Chondrocyte (in vitro differentiated cells): ENCODE measurements at regions not wholly inside any gene's neighbourhood (a gene's known extent, or its start where the extent isn't known, plus 50 kb on each side); places are given as distances from the start of the nearest gene placed in this dataset.

ENCODE experiments used
- DNase-seq: peaks from one replicate; pipeline ENCODE4 v3.0.0; 2021; ENCODE audit warnings: mixed read lengths, low spot score
- H3K27ac Mint-ChIP-seq: one replicate; pipeline ENCODE4 v1.8.0; 2021; ENCODE audit warnings: mild to moderate bottlenecking, moderate library complexity, mixed read lengths; ENCODE audit not compliant: unreplicated experiment
- H3K27me3 Mint-ChIP-seq: 2 replicates; pipeline ENCODE4 v1.8.0; 2021; ENCODE audit warnings: low read depth, mixed read lengths
- H3K36me3 Mint-ChIP-seq: 2 replicates; pipeline ENCODE4 v1.8.0; 2021; ENCODE audit warnings: low read depth, mixed read lengths
- H3K4me1 Mint-ChIP-seq: 2 replicates; pipeline ENCODE4 v1.8.0; 2021; ENCODE audit warnings: low read depth, mild to moderate bottlenecking, mixed read lengths
- H3K4me3 Mint-ChIP-seq: one replicate; pipeline ENCODE4 v1.8.0; 2021; ENCODE audit warnings: mild to moderate bottlenecking, moderate library complexity, mixed read lengths; ENCODE audit not compliant: unreplicated experiment
- H3K9me3 Mint-ChIP-seq: 2 replicates; pipeline ENCODE4 v1.8.0; 2021; ENCODE audit warnings: low read depth, mixed read lengths
- TF ChIP-seq, protein P1 (sequence below): fragments of 200-600 bp; sonication (generic); IDR thresholded peaks from 2 replicates; pipeline ENCODE4 v1.5.0; 2021; ENCODE audit warnings: antibody characterized with exemption, mild to moderate bottlenecking, moderate library complexity

DNA sequence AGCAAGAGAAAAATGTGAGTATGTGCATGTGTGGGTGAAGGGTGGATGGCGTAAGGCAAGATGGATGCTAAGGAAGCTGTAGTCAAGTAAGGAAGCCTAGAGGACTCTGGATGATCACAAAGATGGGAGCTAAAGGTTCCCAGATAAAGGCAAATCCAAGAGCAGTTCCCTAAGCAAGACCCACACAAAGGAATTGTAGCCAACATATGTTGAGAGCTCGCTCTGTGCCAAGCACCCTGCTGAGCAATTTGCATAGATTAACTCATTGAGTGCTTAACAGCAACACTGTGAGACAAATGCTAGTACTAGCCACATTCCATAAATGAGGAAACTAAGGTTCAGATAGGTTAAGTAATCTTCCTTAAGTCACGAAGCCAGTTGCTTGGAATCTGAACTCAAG lies 132.6 kb downstream of the C1D start:
- Mint-ChIP-seq H3K4me3 (no peak overlapping the region), H3K27ac (no peak overlapping the region), H3K9me3 (no peaks in the 10 kb centered on the region), H3K4me1 (no peaks in the 10 kb centered on the region), H3K36me3 (no peaks in the 10 kb centered on the region), H3K27me3 (no peaks in the 10 kb centered on the region)
- DNase-seq: no peak
- TF ChIP-seq, protein P1, sequence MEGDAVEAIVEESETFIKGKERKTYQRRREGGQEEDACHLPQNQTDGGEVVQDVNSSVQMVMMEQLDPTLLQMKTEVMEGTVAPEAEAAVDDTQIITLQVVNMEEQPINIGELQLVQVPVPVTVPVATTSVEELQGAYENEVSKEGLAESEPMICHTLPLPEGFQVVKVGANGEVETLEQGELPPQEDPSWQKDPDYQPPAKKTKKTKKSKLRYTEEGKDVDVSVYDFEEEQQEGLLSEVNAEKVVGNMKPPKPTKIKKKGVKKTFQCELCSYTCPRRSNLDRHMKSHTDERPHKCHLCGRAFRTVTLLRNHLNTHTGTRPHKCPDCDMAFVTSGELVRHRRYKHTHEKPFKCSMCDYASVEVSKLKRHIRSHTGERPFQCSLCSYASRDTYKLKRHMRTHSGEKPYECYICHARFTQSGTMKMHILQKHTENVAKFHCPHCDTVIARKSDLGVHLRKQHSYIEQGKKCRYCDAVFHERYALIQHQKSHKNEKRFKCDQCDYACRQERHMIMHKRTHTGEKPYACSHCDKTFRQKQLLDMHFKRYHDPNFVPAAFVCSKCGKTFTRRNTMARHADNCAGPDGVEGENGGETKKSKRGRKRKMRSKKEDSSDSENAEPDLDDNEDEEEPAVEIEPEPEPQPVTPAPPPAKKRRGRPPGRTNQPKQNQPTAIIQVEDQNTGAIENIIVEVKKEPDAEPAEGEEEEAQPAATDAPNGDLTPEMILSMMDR: no peak

DNA sequence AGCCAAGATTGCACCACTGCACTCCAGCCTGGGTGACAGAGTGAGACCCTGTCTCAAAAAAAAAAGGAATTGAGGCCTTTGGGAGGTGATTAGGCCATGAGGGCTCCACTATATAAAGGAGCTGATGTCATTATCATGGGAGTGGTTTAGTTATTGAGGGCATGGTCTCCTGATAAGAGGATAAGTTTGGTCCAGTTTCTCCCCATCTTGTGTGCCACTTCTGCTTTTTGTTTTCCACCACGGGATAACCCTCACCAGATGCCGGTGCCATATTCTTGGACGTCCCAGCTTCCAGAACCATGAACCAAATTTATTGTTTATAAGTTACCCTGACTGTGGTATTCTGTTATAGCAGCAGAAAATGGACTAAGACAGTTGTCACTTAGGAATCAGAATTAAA lies 125.8 kb downstream of the C1D start:
- TF ChIP-seq, protein P1: no peak
- no peaks in the 10 kb centered on the region for H3K4me1 Mint-ChIP-seq

DNA sequence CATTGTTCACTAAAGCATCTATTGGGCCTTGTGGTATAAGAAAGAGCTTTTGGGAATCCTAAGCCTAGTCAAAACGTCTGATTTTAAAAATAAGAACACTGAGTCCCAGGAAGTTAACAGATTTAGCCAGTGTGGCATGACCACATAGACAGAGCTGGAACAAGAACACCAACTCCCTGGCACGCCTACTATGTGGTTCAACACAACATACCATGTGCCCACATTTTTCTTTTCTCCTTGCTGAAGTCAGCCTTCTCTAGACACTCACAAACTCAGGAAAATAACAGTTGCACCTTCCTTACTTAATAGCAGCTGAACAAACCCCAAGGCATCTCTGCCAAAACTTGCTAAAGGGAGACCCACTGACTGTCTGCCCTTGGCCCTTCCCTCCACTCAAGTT lies 124.8 kb downstream of the C1D start:
- Mint-ChIP-seq H3K9me3 (peaks cover 16% of the 10 kb centered on the region), H3K36me3 (peaks cover 5% of the 10 kb centered on the region), H3K4me3 (no peak overlapping the region), H3K27ac (no peak overlapping the region), H3K4me1 (no peaks in the 10 kb centered on the region), H3K27me3 (no peaks in the 10 kb centered on the region)
- TF ChIP-seq, protein P1: no peak
- DNase-seq: no peak

More for the DNA sequence above, 125.8 kb downstream of the C1D start:
- no peak overlapping the region for H3K27ac Mint-ChIP-seq
- H3K36me3 Mint-ChIP-seq: no peaks in the 10 kb centered on the region
- peaks cover 8% of the 10 kb centered on the region for H3K9me3 Mint-ChIP-seq
- no peak overlapping the region for H3K4me3 Mint-ChIP-seq
- H3K27me3 Mint-ChIP-seq: no peaks in the 10 kb centered on the region
- no peak for DNase-seq

DNA sequence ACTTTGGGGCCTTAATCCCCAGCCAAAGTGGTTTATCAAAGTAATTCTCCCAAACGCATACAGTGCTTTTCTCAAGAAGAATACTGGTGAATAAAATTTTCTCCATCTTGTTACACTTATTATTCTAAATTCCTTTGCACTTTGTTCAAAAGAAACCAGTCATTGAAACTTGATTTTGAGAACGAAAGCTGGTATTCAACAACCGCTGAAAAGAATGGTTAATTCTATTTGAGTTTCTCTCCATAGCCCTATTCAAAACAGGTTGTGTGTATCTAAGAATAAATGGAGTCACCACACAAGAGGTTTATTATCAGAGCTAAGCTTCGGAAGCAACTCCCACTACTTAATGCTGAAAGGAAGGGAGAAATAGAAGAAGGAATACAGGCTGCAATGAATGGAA lies 117.7 kb downstream of the C1D start:
- H3K9me3 Mint-ChIP-seq: peaks cover 17% of the 10 kb centered on the region
- TF ChIP-seq, protein P1: no peak
- H3K27me3 Mint-ChIP-seq: no peaks in the 10 kb centered on the region
- DNase-seq: no peak
- no peak overlapping the region for H3K27ac Mint-ChIP-seq
- H3K4me1 Mint-ChIP-seq: peaks cover 10% of the 10 kb centered on the region
- H3K4me3 Mint-ChIP-seq: no peak overlapping the region
- H3K36me3 Mint-ChIP-seq: peaks cover 5% of the 10 kb centered on the region

DNA sequence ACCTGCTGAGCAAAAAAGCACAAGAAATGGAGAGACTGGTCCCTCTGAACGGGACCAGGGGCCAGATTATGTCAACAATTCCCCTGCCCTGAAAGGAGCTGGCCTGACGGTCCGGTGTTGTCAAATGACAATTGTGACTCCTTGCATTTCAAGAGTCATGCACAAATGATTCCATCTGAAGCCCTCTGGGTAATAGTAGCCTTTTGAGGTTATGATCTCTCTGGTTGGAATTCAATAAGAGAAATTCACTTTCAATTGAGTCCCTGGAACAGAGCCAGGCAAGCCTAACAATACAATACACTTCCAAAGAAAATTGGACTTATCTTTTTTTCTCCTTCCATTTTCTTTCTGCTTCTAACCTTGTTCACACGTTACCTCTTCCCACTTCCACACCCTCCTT lies 116.9 kb downstream of the C1D start:
- H3K9me3 Mint-ChIP-seq: peaks cover 17% of the 10 kb centered on the region
- H3K36me3 Mint-ChIP-seq: peaks cover 5% of the 10 kb centered on the region
- H3K4me3 Mint-ChIP-seq: no peak overlapping the region
- no peak for DNase-seq
- TF ChIP-seq, protein P1: no peak
- H3K27ac Mint-ChIP-seq: no peak overlapping the region
- H3K4me1 Mint-ChIP-seq: peaks cover 10% of the 10 kb centered on the region
- H3K27me3 Mint-ChIP-seq: no peaks in the 10 kb centered on the region
